Muscle of back (tissue), 3 donors: ENCODE measurements at regions not wholly inside any gene's neighbourhood (a gene's known extent, or its start where the extent isn't known, plus 50 kb on each side); places are given as distances from the start of the nearest gene placed in this dataset.
"Not testable (repeated sequence)": the region's sequence is repeated elsewhere in the genome, so short reads cannot be mapped to it uniquely, and the experiment has no call there.

Source experiments
- DNase-seq, 3 donors: peaks; one replicate each; pipeline versions ENCODE4 v3.0.0 to v3.0.0-alpha.2; 2013

GRCh38 chr12:129959889-129960288, 56.1 kb upstream of the TMEM132D start:
- no peak for DNase-seq

GRCh38 chr12:129961091-129961490, 57.3 kb upstream of the TMEM132D start:
- peak; percentile 13 to 41 (median 32) for DNase-seq

GRCh38 chr12:129961856-129962255, 58.0 kb upstream of the TMEM132D start:
- no peak for DNase-seq

- DNase-seq, result no peak
Measured at GRCh38 chr12:129964300-129964699, 60.5 kb upstream of the TMEM132D start.

- no peak for DNase-seq
Measured at GRCh38 chr12:129964826-129965457, 61.1 kb upstream of the TMEM132D start.

GRCh38 chr12:129966146-129966995, 62.5 kb upstream of the TMEM132D start:
- peak in 2 of 3 donors; percentile 12 to 29 for DNase-seq

- no peak for DNase-seq
Measured at GRCh38 chr12:129971721-129972120, 67.9 kb upstream of the TMEM132D start.

GRCh38 chr12:129973236-129973961, 69.6 kb upstream of the TMEM132D start:
- no peak for DNase-seq

GRCh38 chr12:129984106-129984505, 80.3 kb upstream of the TMEM132D start:
- DNase-seq, result peak in 2 of 3 donors; percentile 10 to 11

GRCh38 chr12:129987841-129988240, 84.0 kb upstream of the TMEM132D start:
- no peak for DNase-seq

GRCh38 chr12:129994634-129995033, 90.8 kb upstream of the TMEM132D start:
- no peak for DNase-seq

- DNase-seq, result no peak
Measured at GRCh38 chr12:129997239-129997638, 93.4 kb upstream of the TMEM132D start.

- DNase-seq, result not testable (repeated sequence)
Measured at GRCh38 chr12:130004310-130004877, 100.6 kb upstream of the TMEM132D start.

- no peak for DNase-seq
Measured at GRCh38 chr12:130007771-130008170, 103.9 kb upstream of the TMEM132D start.

GRCh38 chr12:130008241-130008640, 104.4 kb upstream of the TMEM132D start:
- no peak for DNase-seq

GRCh38 chr12:130009961-130010360, 106.1 kb upstream of the TMEM132D start:
- no peak for DNase-seq

- DNase-seq, result no peak
Measured at GRCh38 chr12:130011611-130012385, 108.0 kb upstream of the TMEM132D start.

GRCh38 chr12:130013771-130014484, 110.1 kb upstream of the TMEM132D start:
- peak; percentile 37 to 80 (median 61) for DNase-seq

GRCh38 chr12:130014485-130014807, 110.6 kb upstream of the TMEM132D start:
- DNase-seq, result no peak

GRCh38 chr12:130016194-130016593, 112.4 kb upstream of the TMEM132D start:
- no peak for DNase-seq

- peak in 2 of 3 donors; percentile 13 to 16 for DNase-seq
Measured at GRCh38 chr12:130016986-130017385, 113.2 kb upstream of the TMEM132D start.
